GM23338 (cell line): ENCODE measurements at regions not wholly inside any gene's neighbourhood (a gene's known extent, or its start where the extent isn't known, plus 50 kb on each side); places are given as distances from the start of the nearest gene placed in this dataset.

Experiments used
- EZH2phosphoT487 ChIP-seq: fragments of 200-600 bp; sonication (generic); IDR thresholded peaks from one replicate; pipeline ENCODE4 v1.8.1; 2018; ENCODE audit warnings: antibody characterized with exemption; ENCODE audit not compliant: unreplicated experiment
- JUNB ChIP-seq: IDR thresholded peaks from one replicate; pipeline ENCODE4 v1.6.1; 2016; ENCODE audit warnings: antibody characterized with exemption; ENCODE audit not compliant: unreplicated experiment
- NANOG ChIP-seq: IDR thresholded peaks from 2 replicates; pipeline ENCODE4 v1.6.1; 2016; ENCODE audit warnings: antibody characterized with exemption, borderline replicate concordance
- POLR2AphosphoS5 ChIP-seq: IDR thresholded peaks from 2 replicates; pipeline ENCODE4 v1.6.1; 2016; ENCODE audit warnings: antibody characterized with exemption, low read depth
- ZNF331 ChIP-seq: fragments of 250-450 bp; sonication (Bioruptor Pico); IDR thresholded peaks from 2 replicates; pipeline ENCODE4 v1.5.0; 2020; ENCODE audit warnings: low read depth, mild to moderate bottlenecking, moderate library complexity
- TF ChIP-seq, protein P1 (sequence below): fragments of 250-450 bp; sonication (Bioruptor Pico); IDR thresholded peaks from 2 replicates; pipeline ENCODE4 v1.5.0; 2020; ENCODE audit warnings: mild to moderate bottlenecking, moderate library complexity
- TF ChIP-seq, protein P2 (sequence below): IDR thresholded peaks from 2 replicates; pipeline ENCODE4 v1.6.1; 2016; ENCODE audit warnings: antibody characterized with exemption
- TF ChIP-seq, protein P3 (sequence below), 2 experiments: fragments of 200-600 bp in 1 of 2; sonication (generic) in 1 of 2; conservative IDR thresholded peaks; 2 replicates each; pipeline versions ENCODE4 v1.5.1 to v1.6.1; 2016 to 2017; ENCODE audit warnings: antibody characterized with exemption in 2 of 2, low read depth in 2 of 2, mild to moderate bottlenecking in 2 of 2, moderate library complexity in 1 of 2

DNA sequence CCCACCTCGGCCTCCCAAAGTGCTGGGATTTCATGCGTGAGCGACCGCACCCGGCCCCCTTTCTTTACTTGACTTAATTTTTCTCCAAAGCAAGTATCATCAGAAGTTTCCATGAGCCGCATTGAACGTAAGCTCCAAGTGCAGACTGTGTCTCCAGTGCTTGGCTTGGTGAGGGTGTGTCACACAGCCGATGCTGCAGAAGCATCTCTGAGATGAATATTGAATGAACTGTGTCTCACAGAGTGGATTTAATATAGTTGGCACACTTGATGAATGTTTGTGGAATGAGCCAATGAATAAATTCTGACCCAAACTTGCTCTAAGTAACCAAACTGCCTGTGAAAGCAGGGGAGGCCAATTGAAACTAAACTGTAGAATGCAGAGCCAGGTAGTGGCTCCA, 159.4 kb upstream of the KBTBD8 start (continued):
- TF ChIP-seq, protein P1, sequence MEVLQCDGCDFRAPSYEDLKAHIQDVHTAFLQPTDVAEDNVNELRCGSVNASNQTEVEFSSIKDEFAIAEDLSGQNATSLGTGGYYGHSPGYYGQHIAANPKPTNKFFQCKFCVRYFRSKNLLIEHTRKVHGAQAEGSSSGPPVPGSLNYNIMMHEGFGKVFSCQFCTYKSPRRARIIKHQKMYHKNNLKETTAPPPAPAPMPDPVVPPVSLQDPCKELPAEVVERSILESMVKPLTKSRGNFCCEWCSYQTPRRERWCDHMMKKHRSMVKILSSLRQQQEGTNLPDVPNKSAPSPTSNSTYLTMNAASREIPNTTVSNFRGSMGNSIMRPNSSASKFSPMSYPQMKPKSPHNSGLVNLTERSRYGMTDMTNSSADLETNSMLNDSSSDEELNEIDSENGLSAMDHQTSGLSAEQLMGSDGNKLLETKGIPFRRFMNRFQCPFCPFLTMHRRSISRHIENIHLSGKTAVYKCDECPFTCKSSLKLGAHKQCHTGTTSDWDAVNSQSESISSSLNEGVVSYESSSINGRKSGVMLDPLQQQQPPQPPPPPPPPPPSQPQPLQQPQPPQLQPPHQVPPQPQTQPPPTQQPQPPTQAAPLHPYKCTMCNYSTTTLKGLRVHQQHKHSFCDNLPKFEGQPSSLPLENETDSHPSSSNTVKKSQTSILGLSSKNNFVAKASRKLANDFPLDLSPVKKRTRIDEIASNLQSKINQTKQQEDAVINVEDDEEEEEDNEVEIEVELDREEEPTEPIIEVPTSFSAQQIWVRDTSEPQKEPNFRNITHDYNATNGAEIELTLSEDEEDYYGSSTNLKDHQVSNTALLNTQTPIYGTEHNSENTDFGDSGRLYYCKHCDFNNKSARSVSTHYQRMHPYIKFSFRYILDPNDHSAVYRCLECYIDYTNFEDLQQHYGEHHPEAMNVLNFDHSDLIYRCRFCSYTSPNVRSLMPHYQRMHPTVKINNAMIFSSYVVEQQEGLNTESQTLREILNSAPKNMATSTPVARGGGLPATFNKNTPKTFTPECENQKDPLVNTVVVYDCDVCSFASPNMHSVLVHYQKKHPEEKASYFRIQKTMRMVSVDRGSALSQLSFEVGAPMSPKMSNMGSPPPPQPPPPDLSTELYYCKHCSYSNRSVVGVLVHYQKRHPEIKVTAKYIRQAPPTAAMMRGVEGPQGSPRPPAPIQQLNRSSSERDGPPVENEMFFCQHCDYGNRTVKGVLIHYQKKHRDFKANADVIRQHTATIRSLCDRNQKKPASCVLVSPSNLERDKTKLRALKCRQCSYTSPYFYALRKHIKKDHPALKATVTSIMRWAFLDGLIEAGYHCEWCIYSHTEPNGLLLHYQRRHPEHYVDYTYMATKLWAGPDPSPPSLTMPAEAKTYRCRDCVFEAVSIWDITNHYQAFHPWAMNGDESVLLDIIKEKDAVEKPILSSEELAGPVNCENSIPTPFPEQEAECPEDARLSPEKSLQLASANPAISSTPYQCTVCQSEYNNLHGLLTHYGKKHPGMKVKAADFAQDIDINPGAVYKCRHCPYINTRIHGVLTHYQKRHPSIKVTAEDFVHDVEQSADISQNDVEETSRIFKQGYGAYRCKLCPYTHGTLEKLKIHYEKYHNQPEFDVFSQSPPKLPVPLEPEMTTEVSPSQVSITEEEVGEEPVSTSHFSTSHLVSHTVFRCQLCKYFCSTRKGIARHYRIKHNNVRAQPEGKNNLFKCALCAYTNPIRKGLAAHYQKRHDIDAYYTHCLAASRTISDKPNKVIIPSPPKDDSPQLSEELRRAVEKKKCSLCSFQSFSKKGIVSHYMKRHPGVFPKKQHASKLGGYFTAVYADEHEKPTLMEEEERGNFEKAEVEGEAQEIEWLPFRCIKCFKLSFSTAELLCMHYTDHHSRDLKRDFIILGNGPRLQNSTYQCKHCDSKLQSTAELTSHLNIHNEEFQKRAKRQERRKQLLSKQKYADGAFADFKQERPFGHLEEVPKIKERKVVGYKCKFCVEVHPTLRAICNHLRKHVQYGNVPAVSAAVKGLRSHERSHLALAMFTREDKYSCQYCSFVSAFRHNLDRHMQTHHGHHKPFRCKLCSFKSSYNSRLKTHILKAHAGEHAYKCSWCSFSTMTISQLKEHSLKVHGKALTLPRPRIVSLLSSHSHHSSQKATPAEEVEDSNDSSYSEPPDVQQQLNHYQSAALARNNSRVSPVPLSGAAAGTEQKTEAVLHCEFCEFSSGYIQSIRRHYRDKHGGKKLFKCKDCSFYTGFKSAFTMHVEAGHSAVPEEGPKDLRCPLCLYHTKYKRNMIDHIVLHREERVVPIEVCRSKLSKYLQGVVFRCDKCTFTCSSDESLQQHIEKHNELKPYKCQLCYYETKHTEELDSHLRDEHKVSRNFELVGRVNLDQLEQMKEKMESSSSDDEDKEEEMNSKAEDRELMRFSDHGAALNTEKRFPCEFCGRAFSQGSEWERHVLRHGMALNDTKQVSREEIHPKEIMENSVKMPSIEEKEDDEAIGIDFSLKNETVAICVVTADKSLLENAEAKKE = no peak
- TF ChIP-seq ZNF331 (CRISPR knock-in tag) = no peak
- TF ChIP-seq, protein P2, sequence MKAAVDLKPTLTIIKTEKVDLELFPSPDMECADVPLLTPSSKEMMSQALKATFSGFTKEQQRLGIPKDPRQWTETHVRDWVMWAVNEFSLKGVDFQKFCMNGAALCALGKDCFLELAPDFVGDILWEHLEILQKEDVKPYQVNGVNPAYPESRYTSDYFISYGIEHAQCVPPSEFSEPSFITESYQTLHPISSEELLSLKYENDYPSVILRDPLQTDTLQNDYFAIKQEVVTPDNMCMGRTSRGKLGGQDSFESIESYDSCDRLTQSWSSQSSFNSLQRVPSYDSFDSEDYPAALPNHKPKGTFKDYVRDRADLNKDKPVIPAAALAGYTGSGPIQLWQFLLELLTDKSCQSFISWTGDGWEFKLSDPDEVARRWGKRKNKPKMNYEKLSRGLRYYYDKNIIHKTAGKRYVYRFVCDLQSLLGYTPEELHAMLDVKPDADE = no peak
- TF ChIP-seq, protein P3, sequence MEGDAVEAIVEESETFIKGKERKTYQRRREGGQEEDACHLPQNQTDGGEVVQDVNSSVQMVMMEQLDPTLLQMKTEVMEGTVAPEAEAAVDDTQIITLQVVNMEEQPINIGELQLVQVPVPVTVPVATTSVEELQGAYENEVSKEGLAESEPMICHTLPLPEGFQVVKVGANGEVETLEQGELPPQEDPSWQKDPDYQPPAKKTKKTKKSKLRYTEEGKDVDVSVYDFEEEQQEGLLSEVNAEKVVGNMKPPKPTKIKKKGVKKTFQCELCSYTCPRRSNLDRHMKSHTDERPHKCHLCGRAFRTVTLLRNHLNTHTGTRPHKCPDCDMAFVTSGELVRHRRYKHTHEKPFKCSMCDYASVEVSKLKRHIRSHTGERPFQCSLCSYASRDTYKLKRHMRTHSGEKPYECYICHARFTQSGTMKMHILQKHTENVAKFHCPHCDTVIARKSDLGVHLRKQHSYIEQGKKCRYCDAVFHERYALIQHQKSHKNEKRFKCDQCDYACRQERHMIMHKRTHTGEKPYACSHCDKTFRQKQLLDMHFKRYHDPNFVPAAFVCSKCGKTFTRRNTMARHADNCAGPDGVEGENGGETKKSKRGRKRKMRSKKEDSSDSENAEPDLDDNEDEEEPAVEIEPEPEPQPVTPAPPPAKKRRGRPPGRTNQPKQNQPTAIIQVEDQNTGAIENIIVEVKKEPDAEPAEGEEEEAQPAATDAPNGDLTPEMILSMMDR (conservative IDR thresholded peaks at IDR 0.05; ENCODE audit: low read depth in 2 of 2) = no peak
- TF ChIP-seq EZH2phosphoT487 = no peak
- no peak for TF ChIP-seq POLR2AphosphoS5
- TF ChIP-seq JUNB = no peak
- TF ChIP-seq NANOG = no peak
